GM20000 (cell line): ENCODE measurements at regions not wholly inside any gene's neighbourhood (a gene's known extent, or its start where the extent isn't known, plus 50 kb on each side); places are given as distances from the start of the nearest gene placed in this dataset.
"Not testable (repeated sequence)": the region's sequence is repeated elsewhere in the genome, so short reads cannot be mapped to it uniquely, and the experiment has no call there.

Experiments
- DNase-seq: peaks from one replicate; pipeline ENCODE4 v3.0.0; 2012; ENCODE audit warnings: low spot score
- CTCF ChIP-seq: IDR thresholded peaks from 2 replicates; pipeline ENCODE4 v1.5.1; 2012; ENCODE audit warnings: mild to moderate bottlenecking, control low read depth; ENCODE audit errors: extremely low read depth, missing control alignments

DNA sequence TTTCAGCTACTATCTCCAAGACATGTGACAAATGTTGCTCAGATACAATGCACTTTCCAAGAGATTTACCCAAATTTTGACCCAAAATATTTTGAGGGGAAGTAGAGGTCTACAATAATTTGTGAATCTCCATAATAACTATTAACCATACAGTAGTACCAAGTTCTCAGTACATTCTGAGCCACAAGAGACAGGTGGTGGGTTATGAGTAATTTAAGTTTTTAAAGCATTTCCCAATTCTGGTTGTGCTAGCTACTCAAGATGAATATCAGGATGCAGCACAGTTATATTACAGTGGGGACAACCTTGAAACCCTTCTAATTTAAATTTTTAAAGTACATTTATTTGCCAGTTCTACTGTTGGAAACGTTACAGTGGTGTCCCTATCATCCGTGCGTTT, 92.2 kb upstream of the MITF start:
- peak; percentile 1 for DNase-seq

GRCh38 chr3:69646287-69647067, 92.8 kb upstream of the MITF start:
- TF ChIP-seq CTCF = no peak
- peak; percentile 1 for DNase-seq

More for the DNA sequence above, 92.2 kb upstream of the MITF start:
- TF ChIP-seq CTCF = no peak

DNA sequence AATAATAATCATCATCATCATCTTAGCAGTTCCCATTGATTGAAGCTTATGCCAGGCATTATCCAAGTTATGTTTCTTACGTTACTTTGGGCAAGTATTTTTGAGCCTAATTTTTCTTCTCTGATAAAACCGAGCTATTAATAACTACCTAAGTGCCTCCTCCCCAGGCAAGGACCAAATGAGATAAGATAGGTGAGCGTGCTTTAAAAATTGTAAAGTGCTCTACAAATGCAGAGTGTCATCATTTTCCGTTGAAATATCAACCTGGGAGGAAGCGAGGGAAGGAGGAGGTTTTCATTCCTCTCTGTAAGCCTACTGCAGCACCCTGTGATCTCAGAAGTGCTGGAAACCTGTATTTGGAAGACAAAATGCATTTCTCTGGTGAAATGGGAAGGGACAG, 96.7 kb upstream of the MITF start:
- TF ChIP-seq CTCF = no peak
- no peak for DNase-seq

GRCh38 chr3:69639851-69640250, 99.4 kb upstream of the MITF start:
- DNase-seq = no peak
- no peak for TF ChIP-seq CTCF

- no peak for DNase-seq
- TF ChIP-seq CTCF = no peak
Observed at GRCh38 chr3:69628951-69629350, 110.3 kb upstream of the MITF start.

- TF ChIP-seq CTCF = no peak
- no peak for DNase-seq
Observed at GRCh38 chr3:69613286-69613685, 126.0 kb upstream of the MITF start.

DNA sequence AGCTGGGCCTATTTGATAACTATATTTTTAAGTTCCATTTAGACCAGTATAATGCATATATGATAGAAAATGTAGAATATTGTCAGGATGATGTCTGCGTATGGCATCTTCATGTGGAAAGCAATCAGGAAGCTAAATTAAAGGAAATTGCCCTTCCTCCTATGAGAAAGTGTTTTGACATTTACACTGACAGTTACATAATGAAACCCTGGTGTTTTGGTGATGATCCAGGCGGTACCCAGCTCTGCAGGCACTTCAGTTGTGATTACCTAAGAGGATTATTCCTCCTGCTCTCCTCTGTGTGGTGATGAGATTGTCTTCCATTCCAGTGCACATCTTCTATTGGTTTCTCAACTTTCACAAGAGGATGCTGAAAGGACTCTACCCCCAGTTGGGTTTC, 126.5 kb upstream of the MITF start:
- DNase-seq = no peak
- no peak for TF ChIP-seq CTCF

- DNase-seq = not testable (repeated sequence)
Observed at GRCh38 chr3:69609566-69609965, 129.7 kb upstream of the MITF start.
